Endometrial microvascular endothelial cells (primary cell): ENCODE measurements at regions not wholly inside any gene's neighbourhood (a gene's known extent, or its start where the extent isn't known, plus 50 kb on each side); places are given as distances from the start of the nearest gene placed in this dataset.

ENCODE experiments used
- in situ Hi-C: cut with HindIII; loops from 2 replicates; pipeline ENCODE4 v1.10.0; 2017; ENCODE audit warnings: low sequenced_read_pairs, low pct_unique_long_range_greater_than_20kb; ENCODE audit errors: inconsistent ontology term

DNA sequence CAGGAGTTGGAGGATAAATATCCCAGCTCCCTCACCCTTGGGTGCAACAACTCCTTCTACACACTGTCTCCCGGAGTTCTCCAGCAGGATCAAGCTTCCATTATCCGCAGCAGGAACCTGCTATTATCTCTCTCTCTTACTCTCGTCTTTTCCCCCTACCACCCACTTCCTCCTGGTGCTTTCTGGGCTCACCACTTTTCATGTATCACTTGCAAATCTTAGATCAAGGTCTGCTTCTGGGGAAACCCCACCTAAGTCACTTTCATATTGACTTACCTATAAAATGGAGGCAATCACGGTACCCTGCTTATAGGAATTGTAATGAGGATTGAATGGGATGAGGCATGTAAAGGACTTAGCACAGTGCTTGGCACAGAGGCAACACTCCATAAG, 589.5 kb downstream of the BCOR start:
- in situ Hi-C loops, result no loop called here

DNA sequence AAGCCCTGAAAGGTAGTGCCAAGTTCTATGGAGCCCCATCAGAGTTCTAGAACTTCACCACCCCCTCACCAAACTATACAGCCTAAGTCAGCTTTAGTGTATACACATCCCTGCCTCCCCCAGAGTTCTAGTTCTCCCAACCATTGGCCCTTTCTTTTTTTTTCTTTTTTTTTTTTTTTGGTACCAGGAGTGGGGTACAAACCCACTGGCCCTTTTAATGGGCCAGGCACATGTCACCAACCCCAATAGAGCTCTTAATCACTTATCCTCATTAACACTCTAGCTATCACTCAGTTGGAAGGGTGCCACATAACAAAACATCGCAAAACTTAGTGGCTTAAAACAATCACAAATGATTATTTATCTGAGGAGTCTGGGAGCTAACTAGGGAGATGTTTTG, 588.6 kb downstream of the BCOR start:
- in situ Hi-C loops, result no loop called here

DNA sequence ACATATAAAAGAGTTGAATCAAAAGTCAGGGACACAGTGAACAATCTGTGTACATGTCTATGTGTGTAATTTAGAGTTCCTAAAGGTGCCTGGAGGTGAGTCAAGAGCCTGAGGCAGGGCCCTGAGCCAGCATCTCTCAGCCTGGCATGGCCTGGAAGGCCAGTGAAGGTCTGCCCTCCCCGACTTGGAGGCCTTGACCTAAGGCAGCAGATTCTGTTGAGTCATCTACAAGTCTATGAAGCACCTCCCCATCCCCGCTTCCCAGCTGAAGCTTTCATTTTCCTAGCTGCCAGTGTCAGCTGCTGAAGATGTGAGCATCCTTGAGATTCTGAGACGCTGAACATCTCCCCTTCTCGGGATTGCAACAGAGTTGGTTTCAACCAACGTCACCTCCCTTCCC, 583.9 kb downstream of the BCOR start:
- in situ Hi-C loops, result no loop called here

DNA sequence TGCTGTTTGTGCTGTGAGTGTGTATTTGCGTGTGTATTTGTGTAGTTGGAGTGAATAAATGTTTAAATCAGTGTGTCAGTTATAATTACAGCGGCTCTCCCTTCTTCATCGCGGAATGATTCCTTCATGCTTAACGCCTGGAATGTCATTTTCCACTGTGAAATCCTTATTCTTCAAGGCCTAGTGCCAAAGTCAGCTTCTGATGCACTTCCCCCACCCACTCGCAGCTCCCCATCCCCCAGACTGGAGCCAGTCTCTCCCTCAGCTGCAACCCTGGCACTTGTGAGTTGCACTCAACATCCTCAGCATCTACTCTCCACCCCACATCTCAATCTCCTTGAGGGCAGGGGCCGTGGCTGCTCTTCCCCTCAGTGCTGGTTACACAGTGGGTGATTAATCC, 583.0 kb downstream of the BCOR start:
- in situ Hi-C loops, result no loop called here

DNA sequence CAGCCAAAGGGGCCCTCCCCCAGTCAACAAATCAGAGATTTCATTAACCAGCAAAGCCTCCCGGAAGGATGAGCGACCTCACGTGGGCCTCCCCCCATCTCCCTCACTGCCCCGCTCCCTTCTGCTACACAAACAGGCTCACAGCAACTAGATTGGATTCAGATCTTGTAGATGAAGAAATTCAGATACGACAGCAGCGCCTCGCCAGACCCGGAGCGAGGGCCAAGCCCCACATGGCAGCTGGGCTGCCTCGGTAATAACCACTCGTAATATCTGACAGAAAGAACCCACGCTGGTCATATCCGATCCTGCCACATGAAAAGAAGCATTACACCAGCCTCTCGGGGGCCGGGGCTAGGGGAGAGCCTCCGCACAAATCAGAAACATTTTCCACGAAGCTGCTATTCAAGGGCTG, 581.3 kb downstream of the BCOR start:
- in situ Hi-C loops, result no loop called here

DNA sequence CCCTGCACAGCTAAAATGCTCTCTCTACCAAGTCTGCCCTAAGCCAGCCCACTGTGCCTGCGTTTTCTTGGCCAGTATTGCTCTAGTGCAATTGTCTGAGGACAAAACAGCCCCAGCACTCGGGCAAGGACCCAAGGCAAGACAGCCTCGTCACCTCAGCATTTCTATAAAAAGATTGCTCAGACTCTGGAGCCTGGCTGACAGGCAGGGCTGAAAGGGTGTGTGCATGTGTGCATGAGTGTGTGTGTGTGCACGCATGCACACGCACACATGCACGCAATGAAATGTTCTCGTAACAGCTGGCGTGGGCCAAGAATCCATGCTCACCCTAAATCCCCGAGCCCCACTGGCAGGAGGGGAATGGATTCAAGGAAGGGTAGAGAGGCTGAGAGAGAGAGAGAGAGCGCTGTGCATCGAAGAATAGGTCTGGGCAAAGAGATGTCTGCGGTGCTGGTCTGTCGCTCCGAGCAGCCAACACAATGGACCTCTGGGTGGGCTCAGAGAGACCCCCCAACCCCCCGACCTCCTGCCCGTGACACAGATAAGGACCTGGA, 579.2 kb downstream of the BCOR start:
- in situ Hi-C loops, result no loop called here

DNA sequence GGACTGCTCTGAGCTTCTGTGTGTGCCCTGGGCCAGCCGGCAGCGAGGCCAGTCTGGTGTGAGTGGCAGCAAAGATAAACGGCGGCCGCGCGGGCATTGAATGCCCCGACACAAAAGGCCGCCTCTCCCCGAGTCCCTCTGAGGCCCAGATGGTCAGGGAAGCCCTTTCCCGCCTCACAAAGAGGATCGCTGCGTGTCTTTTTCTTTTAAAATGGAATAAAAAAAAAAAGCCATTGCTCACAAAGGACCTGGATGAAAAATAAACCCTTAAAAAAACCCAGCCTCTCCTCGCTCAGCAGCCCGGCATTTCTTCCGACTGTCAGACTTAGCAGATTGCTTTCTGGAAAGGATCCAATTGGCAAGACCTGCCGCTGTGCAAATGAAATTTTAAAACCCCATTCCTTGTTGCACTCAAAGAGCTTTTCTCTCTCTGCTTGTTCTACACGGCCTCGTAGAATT, 578.7 kb downstream of the BCOR start:
- in situ Hi-C loops, result no loop called here

DNA sequence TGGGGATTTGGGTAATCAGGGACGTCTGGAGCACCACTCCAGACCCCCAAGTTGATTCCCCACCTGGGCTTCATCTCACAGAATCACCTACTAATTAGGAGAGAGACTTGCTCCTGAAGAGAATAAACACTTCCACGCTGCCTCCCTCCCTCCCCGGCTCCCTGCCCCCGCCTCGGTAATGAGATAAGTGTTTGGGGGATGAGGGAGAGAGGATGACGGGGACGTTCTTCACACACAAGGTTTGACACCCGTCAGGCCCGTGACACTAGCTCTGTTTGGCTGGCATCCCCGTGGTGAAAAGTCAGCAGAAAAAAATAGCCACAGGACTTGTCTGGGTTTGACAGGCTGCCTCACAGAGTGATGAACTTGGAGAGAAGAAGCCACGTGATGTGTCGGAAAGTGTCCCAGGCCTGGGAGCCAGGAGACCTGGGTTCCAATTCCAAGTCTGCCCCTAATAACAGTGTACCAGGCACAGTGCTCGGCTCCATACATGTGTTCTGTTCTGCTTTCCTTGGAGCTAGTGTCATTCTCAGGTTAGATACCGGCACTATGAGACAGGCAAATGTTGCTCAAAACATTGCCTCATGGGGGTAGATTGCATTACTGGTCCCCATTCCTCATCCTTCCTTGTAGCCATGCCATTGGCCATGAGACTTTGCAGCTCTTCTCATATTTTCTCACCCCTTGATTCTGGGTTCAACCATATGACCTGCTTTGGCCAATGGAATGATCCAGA, 578.0 kb downstream of the BCOR start:
- in situ Hi-C loops, result no loop called here

DNA sequence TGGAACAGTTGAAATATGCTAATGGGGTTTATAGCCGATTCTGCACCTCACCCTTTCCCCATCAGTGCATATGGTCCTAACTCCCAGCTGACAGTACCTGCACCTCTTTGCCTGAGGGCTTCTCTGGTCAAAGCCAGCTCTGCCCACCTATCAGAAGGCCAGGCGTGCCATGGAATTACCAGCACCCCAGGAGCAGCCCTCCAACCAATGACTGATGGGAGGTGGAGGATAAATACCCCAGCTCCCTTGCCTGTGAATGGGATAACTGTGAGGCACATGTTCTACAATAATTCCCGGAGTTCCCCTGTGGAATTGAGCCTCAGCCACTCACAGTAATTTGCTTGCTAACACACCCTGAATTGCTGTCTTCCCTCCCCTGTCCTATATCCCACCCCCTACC, 572.0 kb downstream of the BCOR start:
- in situ Hi-C loops, result no loop called here

DNA sequence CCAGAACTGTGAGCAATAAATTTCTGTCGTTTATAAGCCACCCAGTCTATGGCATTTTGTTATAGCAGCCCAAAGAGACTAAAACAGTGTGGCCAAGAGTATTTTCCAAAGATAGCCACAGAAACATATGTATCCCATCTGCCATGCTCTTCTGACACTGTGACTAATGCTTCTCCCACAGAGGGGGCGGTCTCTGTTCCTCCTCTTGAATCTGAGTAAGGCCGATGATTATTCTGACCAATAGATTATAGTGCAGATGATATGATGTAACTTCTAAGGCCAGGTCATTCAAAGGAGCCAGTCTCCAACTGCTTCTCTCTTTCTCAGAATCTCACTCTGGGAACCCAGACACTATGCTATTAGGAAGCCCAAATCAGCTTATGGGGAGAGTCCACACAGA, 570.7 kb downstream of the BCOR start:
- in situ Hi-C loops, result no loop called here

DNA sequence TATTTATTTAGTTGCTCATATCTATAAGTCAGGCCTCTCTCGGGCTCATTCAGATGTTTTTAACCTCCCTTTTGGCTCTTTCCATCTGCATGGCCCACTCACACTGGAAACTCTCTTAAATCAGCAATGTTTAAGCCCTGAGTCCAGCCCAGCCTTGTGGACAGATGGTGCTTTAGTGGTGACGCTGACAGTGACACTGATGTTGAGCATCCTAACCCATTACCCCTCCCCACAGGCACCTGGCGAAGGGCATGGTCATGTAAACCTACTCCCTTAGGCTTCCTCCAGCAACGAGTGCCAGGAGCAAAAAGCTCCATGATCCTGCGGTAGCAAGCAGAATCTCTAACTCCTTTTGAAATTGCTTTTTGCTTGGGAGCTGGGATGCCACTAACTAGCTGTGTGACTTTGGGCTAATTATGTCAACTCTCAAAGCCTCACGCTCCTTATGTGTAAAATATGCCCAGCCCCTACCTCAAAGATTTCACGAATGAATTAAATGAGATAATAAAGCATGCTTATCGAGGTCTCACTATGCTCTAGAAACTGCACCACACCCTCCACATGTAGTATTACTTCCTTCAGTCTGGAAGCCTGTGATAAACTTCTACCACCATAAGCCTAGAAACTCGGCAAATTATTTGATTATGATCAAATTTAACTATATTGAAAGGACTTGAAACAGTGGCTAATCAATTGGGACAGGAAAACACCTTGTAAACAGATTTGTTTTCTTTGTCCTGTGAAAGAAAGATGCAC, 569.4 kb downstream of the BCOR start:
- in situ Hi-C loops, result no loop called here

DNA sequence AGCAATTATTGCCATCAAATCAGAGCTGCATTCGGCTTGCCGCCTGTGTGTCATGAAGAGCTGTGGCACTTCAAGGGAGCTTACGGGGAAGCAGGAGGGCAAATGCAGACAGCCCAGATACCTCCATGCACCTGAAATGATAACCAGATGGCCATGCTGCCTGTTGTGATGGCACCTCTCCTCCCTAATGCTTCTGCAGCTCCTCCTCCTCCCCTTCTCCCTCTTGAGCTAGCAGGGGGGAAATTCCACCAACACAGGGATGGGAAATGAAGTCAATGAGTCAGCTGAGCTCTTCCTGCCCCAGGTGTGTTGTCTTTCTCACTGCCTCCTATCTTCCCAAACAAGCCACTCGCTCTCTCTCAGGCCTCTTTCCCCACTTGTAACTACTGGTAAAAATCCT, 565.0 kb downstream of the BCOR start:
- in situ Hi-C loops, result no loop called here

DNA sequence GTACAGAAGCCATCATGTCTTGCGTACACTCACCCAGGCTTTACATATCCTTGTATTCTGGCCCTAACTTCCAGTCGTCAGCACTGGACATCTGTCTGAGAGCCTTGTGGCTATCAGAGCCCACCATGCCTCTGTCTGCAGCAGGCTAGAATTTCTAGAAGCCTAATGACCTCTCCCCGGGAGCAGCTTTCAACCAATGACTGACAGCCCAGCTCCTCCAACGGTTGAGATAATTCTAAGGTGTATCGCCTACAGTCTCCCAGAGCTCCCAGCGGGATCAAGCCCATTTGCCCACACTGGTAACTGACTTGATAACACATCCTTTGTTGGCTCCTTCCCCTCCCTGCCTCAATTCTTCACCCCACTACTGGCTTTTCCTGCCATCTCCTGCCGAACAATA, 562.8 kb downstream of the BCOR start:
- in situ Hi-C loops, result no loop called here

DNA sequence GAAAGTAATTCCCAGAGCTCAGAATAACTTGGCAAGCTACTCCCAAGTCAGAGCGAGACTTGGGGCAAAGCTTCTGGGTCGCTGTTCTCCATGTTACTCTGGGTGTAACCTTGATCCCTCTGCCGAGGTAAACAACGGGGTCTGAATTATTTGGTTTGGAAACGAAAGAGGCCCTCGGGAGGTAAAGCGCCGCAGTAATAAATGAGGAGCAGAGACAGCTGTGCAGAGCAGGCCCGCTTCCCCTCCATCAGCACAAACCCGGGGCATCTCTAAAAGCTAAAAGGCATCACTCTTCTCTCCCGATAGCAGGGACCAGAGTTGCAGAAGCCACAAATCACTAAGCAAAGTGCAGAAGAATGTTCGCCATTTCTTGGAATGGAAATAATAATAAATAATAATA, 561.5 kb downstream of the BCOR start:
- in situ Hi-C loops, result no loop called here

DNA sequence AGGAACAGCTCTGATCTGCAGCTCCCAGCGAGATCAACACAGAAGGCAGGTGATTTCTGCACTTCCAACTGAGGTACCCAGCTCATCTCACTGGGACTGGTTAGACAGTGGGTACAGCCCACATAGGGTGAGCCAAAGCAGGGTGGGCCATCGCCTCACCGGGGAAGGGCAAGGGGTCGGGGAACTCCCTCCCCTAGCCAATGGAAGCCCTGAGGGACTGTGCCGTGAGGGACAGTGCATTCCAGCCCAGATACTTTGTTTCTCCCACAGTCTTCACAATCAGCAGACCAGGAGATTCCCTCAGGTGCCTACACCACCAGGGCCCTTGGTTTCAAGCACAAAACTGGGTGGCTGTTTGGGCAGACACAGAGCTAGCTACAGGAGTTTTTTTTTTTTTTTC, 555.9 kb downstream of the BCOR start:
- in situ Hi-C loops, result no loop called here

DNA sequence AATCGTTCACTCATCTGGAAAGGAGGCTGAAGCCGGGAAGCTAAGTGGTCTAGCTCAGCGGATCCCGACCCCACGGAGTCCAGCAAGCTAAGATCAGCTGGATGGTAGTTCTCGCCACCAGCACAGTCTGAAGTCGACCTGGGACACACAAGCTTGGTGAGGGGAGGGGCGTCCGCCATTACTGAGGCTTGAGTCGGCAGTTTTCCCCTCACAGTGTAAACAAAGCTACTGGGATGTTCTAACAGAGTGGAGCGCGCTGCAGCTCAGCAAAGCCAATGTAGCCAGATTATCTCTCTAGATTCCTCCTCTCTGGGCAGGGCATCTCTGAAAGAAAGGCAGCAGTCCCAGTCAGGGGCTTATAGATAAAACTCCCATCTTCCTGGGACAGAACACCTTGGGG, 555.4 kb downstream of the BCOR start:
- in situ Hi-C loops, result no loop called here

DNA sequence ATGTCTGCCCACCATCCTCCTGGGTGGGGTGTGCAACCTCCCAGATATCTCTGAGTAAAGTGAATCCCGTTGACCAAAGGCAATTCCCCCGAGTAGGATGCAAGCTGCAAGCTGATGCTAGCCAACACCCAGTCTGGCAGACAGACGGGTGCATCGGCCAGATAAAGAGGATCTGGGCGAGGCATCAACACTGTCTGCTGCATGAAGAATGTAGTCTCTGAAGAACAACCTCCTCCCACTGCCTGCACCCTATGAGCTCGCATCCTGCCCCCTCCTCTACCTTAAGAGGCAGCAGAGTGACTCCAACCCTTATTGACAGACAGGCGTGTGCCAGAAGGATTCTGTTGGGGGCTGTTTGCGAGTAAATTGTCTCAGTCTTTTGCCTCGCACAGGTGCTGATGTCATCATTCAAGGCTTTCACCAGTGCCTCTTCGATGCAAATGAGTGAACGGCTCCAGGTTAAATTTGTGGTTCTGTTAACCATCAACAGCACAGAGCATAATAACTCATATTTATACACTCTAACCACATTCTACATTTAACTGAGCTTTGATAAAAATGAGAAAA, 546.9 kb downstream of the BCOR start:
- in situ Hi-C loops, result no loop called here

DNA sequence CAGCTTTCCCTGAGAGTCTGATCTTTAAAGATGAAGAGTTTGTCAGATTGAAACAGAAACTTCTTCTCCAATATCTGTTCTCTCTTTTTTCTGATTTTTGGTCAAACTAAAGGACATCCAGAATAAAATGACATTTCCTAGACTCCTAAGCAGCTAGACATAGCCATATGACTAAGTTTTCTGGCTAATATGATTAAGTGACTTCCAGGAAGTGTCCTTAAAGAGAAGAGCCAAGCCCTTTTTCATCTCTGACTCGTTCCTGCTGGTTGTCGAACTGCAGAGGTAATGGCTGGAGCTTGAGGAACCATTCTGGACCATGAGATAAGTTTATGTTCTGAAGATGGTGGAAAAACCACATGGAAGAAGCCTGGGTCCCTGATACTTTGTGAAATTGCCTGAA, 546.0 kb downstream of the BCOR start:
- in situ Hi-C loops, result no loop called here

DNA sequence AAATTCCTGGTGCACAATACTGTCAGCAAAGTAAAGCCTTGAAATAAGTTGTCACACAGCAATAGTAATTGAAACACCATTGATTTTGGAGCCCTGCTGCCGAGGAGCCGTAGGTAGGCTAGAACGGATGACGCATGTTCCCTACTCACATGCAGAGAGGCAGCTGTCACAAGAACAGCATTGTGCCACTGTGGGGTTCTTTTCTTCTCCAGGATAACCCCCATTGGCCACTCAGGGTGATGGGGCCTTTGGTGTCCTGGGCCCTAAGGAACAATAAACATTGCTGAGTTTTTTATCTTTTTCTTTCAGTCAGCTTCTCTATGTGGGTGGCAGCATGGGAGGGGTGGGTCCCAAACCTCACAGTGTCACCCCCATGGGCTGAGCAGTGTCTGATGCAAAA, 542.3 kb downstream of the BCOR start:
- in situ Hi-C loops, result no loop called here

DNA sequence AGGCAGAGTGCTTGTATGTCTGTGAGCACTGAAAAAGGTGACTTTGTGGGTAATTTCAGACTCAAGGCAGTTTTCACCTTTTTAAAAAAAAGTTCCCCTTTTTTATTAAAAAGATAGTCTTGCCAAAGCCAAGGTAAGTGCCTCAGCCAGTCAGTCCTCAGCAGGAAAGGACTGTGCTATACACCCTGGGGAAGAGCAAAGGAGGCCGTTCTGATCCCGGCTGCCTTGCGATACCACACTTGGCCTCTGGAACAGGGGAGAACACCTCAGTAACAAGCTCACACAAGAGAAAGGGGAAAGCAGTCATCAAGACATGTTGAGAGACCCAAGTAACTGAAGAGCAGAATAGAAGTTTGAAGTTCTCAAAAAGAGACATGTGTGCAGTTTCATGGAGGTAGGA, 541.7 kb downstream of the BCOR start:
- in situ Hi-C loops, result no loop called here
